Thyroid gland (tissue), 4 donors: ENCODE measurements at regions not wholly inside any gene's neighbourhood (a gene's known extent, or its start where the extent isn't known, plus 50 kb on each side); places are given as distances from the start of the nearest gene placed in this dataset.

Experiments
- DNase-seq, 2 donors: peaks; one replicate each; pipeline ENCODE4 v3.0.0-alpha.2; 2019
- H3K27ac ChIP-seq, 3 donors: fragments of 200-600 bp; sonication (generic); 1 replicate in 2 of 3; 2 replicates in 1 of 3; pipeline ENCODE4 v1.5.1; 2016 to 2019; ENCODE audit warnings: mild to moderate bottlenecking in 1 of 3, moderate library complexity in 1 of 3
- H3K27me3 ChIP-seq: fragments of 200-600 bp; sonication (generic); one replicate; pipeline ENCODE4 v1.5.1; 2019
- H3K36me3 ChIP-seq, 2 donors: fragments of 200-600 bp; sonication (generic); one replicate each; pipeline ENCODE4 v1.5.1; 2016 to 2019
- H3K4me1 ChIP-seq, 2 donors: fragments of 200-600 bp; sonication (generic); one replicate each; pipeline ENCODE4 v1.5.1; 2017 to 2019
- H3K4me3 ChIP-seq, 3 donors: fragments of 200-600 bp; sonication (generic); replicated peaks in 1 of 3; 1 replicate in 2 of 3; 2 replicates in 1 of 3; pipeline ENCODE4 v1.5.1; 2016; ENCODE audit warnings: mild to moderate bottlenecking in 1 of 3
- H3K9me3 ChIP-seq: fragments of 200-600 bp; sonication (generic); one replicate; pipeline ENCODE4 v1.5.1; 2017
- POLR2A ChIP-seq, 2 donors: fragments of 450-650 bp; IDR thresholded peaks; one replicate each; pipeline ENCODE4 v1.6.1; 2017; ENCODE audit warnings: antibody characterized with exemption in 2 of 2, mild to moderate bottlenecking in 2 of 2, moderate library complexity in 1 of 2
- WGBS, 2 donors: methylation state at CpG; one replicate each; pipeline ENCODE4 v1.1.5; 2017; 5-methylcytosine and 5-hydroxymethylcytosine counted together
- intact Hi-C: fragments of 100-400 bp; cut with DNase I; formaldehyde crosslinking; loops from one replicate; pipeline ENCODE4 v1.15.1; 2023
- TF ChIP-seq, protein P1 (sequence below), 6 experiments: fragments of 200-600 bp in 3 of 6; fragments of 450-650 bp in 3 of 6; sonication (generic) in 3 of 6; IDR thresholded peaks; one replicate each; pipeline ENCODE4 v1.5.1; 2016 to 2019; ENCODE audit warnings: antibody characterized with exemption in 6 of 6, mild to moderate bottlenecking in 2 of 6, inconsistent platforms in 1 of 6, moderate library complexity in 1 of 6

DNA sequence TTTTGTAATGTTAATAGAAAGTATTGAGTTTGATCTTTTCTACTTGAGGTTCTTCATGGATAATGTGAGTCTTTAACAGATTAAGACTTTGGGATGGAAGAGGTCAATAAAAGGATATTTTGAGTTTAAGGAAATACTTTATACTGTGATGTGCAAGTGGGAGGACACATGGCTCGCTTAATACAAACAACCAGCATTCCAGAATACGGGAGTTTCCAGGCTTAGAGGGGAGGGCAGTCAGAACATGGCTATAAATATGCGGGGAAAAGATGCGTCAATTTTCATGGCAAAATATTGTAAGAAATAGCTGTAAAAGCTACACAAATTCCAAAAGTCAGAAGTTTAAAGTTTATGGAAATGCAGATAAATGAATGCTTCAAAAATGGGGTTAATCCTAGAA, 192.3 kb downstream of the AASDH start:
- 68 to 72% methylated on average over 4 of the region's 4 CpGs for WGBS, 2 donors
- H3K9me3 ChIP-seq: no peaks in the 10 kb centered on the region
- no peak overlapping the region for H3K27ac ChIP-seq
- no peak for DNase-seq
- intact Hi-C loops: no loop called here
- no peaks in the 10 kb centered on the region for H3K27me3 ChIP-seq
- no peaks in the 10 kb centered on the region for H3K4me1 ChIP-seq
- H3K4me3 ChIP-seq: no peak overlapping the region
- TF ChIP-seq POLR2A (IDR thresholded peaks at IDR 0.05): no peak
- TF ChIP-seq, protein P1, sequence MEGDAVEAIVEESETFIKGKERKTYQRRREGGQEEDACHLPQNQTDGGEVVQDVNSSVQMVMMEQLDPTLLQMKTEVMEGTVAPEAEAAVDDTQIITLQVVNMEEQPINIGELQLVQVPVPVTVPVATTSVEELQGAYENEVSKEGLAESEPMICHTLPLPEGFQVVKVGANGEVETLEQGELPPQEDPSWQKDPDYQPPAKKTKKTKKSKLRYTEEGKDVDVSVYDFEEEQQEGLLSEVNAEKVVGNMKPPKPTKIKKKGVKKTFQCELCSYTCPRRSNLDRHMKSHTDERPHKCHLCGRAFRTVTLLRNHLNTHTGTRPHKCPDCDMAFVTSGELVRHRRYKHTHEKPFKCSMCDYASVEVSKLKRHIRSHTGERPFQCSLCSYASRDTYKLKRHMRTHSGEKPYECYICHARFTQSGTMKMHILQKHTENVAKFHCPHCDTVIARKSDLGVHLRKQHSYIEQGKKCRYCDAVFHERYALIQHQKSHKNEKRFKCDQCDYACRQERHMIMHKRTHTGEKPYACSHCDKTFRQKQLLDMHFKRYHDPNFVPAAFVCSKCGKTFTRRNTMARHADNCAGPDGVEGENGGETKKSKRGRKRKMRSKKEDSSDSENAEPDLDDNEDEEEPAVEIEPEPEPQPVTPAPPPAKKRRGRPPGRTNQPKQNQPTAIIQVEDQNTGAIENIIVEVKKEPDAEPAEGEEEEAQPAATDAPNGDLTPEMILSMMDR (IDR thresholded peaks at IDR 0.05): no peak
- H3K36me3 ChIP-seq: no peaks in the 10 kb centered on the region

DNA sequence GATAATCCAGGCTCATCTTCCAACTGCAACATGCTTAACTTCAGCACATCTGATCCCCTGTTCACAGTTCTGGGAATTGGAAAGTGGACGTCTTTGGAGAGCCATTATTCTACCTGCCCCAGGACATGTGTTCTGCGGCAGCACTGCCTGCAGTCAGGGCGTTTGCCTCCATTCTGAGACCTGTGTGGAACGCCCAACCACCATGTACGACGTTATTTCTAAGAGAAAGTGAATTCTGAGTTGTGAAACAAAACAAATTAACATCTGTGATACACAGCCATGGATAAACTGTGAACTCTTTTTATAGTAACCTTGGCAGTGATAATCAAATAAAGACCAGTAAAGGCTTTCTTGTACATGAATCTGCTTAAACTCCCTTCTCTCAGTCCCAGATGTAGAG, 195.8 kb downstream of the AASDH start:
- Histone ChIP-seq H3K4me3 (no peak overlapping the region), H3K36me3 (no peaks in the 10 kb centered on the region), H3K4me1 (no peaks in the 10 kb centered on the region), H3K27ac (no peak overlapping the region), H3K27me3 (no peaks in the 10 kb centered on the region), H3K9me3 (no peaks in the 10 kb centered on the region)
- TF ChIP-seq, protein P1 (IDR thresholded peaks at IDR 0.05): no peak
- no peak for TF ChIP-seq POLR2A (IDR thresholded peaks at IDR 0.05)
- intact Hi-C loops: no loop called here
- WGBS, 2 donors: 91 to 92% methylated on average over 6 of the region's 6 CpGs
- DNase-seq: no peak

DNA sequence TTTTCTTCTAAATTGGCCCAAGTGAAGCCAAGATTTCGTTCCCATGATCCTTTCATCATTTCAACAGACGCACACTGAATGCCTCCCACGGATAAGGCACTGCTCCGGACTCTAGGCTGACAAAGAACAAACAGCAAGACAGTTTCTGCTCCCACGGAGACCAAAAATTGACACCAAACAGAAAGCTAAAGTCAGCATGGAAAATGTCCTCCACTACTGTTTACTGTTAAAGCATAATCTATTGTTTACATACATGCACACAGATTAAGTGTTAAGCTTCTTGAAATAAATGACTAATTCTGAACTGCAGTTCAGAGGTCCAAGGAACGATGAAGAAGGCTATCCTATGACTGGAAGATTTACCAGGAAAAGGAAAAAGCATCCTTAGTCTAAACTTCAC, 199.6 kb downstream of the AASDH start:
- intact Hi-C loops: no loop called here
- WGBS, 2 donors: 70 to 73% methylated on average over 6 of the region's 6 CpGs
- no peaks in the 10 kb centered on the region for H3K36me3 ChIP-seq
- DNase-seq: no peak
- H3K4me1 ChIP-seq: no peaks in the 10 kb centered on the region
- no peak overlapping the region for H3K4me3 ChIP-seq
- TF ChIP-seq, protein P1 (IDR thresholded peaks at IDR 0.05): no peak
- TF ChIP-seq POLR2A (IDR thresholded peaks at IDR 0.05): no peak
- no peaks in the 10 kb centered on the region for H3K9me3 ChIP-seq
- no peaks in the 10 kb centered on the region for H3K27me3 ChIP-seq
- H3K27ac ChIP-seq: no peak overlapping the region

DNA sequence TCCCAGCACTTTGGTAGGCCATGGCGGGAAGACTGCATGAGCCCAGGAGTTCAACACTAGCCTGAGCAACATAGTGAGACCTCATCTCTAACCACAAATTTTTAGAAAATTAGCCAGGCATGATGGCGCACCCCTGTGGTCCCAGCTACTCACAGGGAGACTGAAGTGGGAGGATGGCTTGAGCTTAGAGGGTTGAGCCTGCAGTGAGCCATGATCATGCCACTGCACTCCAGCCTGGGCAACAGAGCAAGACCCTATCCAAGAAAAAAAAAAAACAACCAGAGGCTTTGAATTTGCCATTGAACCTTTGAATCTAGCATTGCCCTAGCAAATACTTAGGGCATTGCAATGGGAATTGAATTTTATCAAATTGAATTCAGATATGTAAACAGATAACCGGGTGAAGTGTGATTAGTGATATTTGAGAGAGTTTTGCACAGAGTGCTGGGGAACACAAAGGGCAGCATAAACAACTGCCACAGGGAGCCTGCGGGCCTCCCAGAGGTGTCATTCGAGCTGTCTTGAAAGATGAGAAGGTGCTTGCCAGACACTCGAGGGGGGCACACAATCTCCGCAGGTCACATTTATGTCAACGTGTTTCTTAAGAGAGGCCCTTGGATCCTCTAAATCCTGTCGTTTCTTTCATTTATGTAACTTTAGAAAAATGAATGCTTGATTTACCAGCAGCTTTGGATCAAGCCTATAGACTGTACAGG, 200.3 kb downstream of the AASDH start:
- intact Hi-C loops: no loop called here
- TF ChIP-seq POLR2A (IDR thresholded peaks at IDR 0.05): no peak
- TF ChIP-seq, protein P1 (IDR thresholded peaks at IDR 0.05): no peak
- Histone ChIP-seq H3K9me3 (no peaks in the 10 kb centered on the region), H3K27me3 (no peaks in the 10 kb centered on the region), H3K4me3 (no peak overlapping the region), H3K27ac (no peak overlapping the region), H3K36me3 (no peaks in the 10 kb centered on the region), H3K4me1 (no peaks in the 10 kb centered on the region)
- DNase-seq: no peak
- WGBS, 2 donors: 43 to 47% methylated on average over 8 to 9 of the region's 9 CpGs

DNA sequence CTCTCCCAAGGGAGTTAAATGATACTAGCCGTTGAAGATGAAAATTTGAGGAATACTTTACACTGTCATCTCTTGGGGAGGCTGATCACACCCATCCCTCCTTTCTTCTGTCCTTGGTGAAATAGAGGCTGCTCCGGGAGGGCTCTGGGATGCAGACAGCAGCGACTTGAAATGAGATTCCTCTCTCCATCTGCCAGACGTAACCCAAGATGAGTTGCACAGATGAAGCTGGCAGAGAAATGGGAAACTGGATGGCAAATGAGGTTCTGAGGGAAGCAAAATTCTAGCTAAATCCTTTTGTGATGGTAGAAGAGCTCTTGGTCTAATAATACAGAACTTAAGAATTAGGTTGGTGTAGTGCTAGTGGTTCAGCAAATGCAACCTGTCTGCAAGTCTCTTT, 201.4 kb downstream of the AASDH start:
- Histone ChIP-seq H3K27ac (no peak overlapping the region), H3K4me3 (no peak overlapping the region), H3K9me3 (no peaks in the 10 kb centered on the region), H3K4me1 (no peaks in the 10 kb centered on the region), H3K27me3 (no peaks in the 10 kb centered on the region), H3K36me3 (no peaks in the 10 kb centered on the region)
- TF ChIP-seq, protein P1 (IDR thresholded peaks at IDR 0.05): no peak
- no peak for TF ChIP-seq POLR2A (IDR thresholded peaks at IDR 0.05)
- no peak for DNase-seq
- 84 to 95% methylated on average over 4 of the region's 4 CpGs for WGBS, 2 donors
- intact Hi-C loops: no loop called here
